ENCODE measurements at regions not wholly inside any gene's neighbourhood (a gene's known extent, or its start where the extent isn't known, plus 50 kb on each side); places are given as distances from the start of the nearest gene placed in this dataset.

- TF ChIP-seq CTCF (IDR thresholded peaks at IDR 0.05; ENCODE audit: low read depth, low read length, poor library complexity, severe bottlenecking) = no peak
- no peak for TF ChIP-seq EZH2phosphoT487 (IDR thresholded peaks at IDR 0.05; ENCODE audit: borderline replicate concordance, low read length)
Observed at GRCh38 chr13:54198911-54199310, 1170.3 kb downstream of the OLFM4 start.
